Transverse colon (tissue), 4 donors: ENCODE measurements at regions not wholly inside any gene's neighbourhood (a gene's known extent, or its start where the extent isn't known, plus 50 kb on each side); places are given as distances from the start of the nearest gene placed in this dataset.

Experiments
- DNase-seq: peaks from one replicate; pipeline ENCODE4 v3.0.0-alpha.2; 2019
- H3K27ac ChIP-seq, 4 donors: fragments of 200-600 bp; sonication (generic); 2 replicates each; pipeline ENCODE4 v1.5.1; 2016 to 2018; ENCODE audit warnings: inconsistent platforms in 4 of 4
- H3K27me3 ChIP-seq: fragments of 200-600 bp; sonication (generic); 2 replicates; pipeline ENCODE4 v1.5.1; 2017; ENCODE audit warnings: inconsistent platforms
- H3K36me3 ChIP-seq, 4 donors: fragments of 200-600 bp; sonication (generic); 2 replicates each; pipeline ENCODE4 v1.5.1; 2017 to 2019; ENCODE audit warnings: inconsistent platforms in 4 of 4
- H3K4me1 ChIP-seq, 4 donors: fragments of 200-600 bp; sonication (generic); 2 replicates each; pipeline ENCODE4 v1.5.1; 2017 to 2020; ENCODE audit warnings: inconsistent platforms in 4 of 4
- H3K4me3 ChIP-seq, 4 donors: fragments of 200-600 bp; sonication (generic); 1 replicate in 1 of 4; 2 replicates in 3 of 4; pipeline versions ENCODE4 v1.5.1 to v1.6.1; 2017 to 2019; ENCODE audit warnings: inconsistent platforms in 4 of 4
- H3K9me3 ChIP-seq, 2 donors: fragments of 200-600 bp; sonication (generic); 2 replicates each; pipeline ENCODE4 v1.5.1; 2017 to 2019; ENCODE audit warnings: inconsistent platforms in 2 of 2
- EP300 ChIP-seq: sonication (generic); formaldehyde crosslinking; IDR thresholded peaks from one replicate; pipeline ENCODE4 v1.6.1; 2017; ENCODE audit warnings: antibody characterized with exemption, low read depth
- POLR2A ChIP-seq: fragments of 450-650 bp; IDR thresholded peaks from one replicate; pipeline ENCODE4 v1.6.1; 2016; ENCODE audit warnings: antibody characterized with exemption, mild to moderate bottlenecking, moderate library complexity
- POLR2AphosphoS5 ChIP-seq, 3 donors: sonication (generic); formaldehyde crosslinking; IDR thresholded peaks; one replicate each; pipeline ENCODE4 v1.6.1; 2016; ENCODE audit warnings: antibody characterized with exemption in 3 of 3
- WGBS, 2 donors: methylation state at CpG; one replicate each; pipeline ENCODE4 v1.1.5; 2018; ENCODE audit warnings: low coverage in 1 of 2; 5-methylcytosine and 5-hydroxymethylcytosine counted together
- in situ Hi-C, 4 donors: fragments of 200-750 bp; cut with MboI; loops; one replicate each; pipeline versions ENCODE4 v1.15.0 to v1.15.1; 2017; ENCODE audit warnings: low sequenced_read_pairs in 3 of 4, low pct_ligation_motif_present in 1 of 4, low pct_unique_long_range_greater_than_20kb in 1 of 4
- intact Hi-C: fragments of 100-400 bp; cut with DNase I; formaldehyde crosslinking; loops from one replicate; pipeline ENCODE4 v1.15.1; 2023; ENCODE audit warnings: low total_unique reads
- TF ChIP-seq, protein P1 (sequence below), 5 experiments: fragments of 200-600 bp in 3 of 5; fragments of 450-650 bp in 2 of 5; sonication (generic) in 3 of 5; IDR thresholded peaks; 1 replicate in 2 of 5; 2 replicates in 3 of 5; pipeline ENCODE4 v1.5.1; 2016 to 2017; ENCODE audit warnings: antibody characterized with exemption in 5 of 5, inconsistent platforms in 3 of 5, mild to moderate bottlenecking in 2 of 5, moderate library complexity in 1 of 5

DNA sequence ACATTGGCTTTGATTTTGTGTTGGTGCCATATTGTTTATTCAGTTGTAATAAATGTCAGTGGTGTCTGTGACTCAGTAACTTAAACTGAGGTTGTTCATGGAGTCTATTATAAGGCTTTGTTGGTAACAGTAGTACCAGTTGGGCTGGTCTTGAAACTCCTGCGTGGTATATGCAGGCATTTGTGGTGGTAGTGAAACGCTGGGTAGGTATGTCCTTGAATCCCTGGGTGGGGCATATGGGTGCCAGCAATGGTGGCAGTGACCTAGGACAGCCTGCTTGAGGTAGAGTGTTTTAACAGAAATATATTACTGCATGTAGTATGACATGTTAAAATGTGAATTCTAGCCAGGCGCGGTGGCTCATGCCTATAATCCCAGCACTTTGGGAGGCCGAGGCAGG, 1058.5 kb upstream of the SEMA6A start:
- TF ChIP-seq EP300: no peak
- TF ChIP-seq, protein P1, sequence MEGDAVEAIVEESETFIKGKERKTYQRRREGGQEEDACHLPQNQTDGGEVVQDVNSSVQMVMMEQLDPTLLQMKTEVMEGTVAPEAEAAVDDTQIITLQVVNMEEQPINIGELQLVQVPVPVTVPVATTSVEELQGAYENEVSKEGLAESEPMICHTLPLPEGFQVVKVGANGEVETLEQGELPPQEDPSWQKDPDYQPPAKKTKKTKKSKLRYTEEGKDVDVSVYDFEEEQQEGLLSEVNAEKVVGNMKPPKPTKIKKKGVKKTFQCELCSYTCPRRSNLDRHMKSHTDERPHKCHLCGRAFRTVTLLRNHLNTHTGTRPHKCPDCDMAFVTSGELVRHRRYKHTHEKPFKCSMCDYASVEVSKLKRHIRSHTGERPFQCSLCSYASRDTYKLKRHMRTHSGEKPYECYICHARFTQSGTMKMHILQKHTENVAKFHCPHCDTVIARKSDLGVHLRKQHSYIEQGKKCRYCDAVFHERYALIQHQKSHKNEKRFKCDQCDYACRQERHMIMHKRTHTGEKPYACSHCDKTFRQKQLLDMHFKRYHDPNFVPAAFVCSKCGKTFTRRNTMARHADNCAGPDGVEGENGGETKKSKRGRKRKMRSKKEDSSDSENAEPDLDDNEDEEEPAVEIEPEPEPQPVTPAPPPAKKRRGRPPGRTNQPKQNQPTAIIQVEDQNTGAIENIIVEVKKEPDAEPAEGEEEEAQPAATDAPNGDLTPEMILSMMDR (IDR thresholded peaks at IDR 0.05): no peak
- TF ChIP-seq POLR2A: no peak
- no peak for TF ChIP-seq POLR2AphosphoS5 (IDR thresholded peaks at IDR 0.05)
- peaks cover 0 to 3% of the 10 kb centered on the region in 2 donors for H3K9me3 ChIP-seq

DNA sequence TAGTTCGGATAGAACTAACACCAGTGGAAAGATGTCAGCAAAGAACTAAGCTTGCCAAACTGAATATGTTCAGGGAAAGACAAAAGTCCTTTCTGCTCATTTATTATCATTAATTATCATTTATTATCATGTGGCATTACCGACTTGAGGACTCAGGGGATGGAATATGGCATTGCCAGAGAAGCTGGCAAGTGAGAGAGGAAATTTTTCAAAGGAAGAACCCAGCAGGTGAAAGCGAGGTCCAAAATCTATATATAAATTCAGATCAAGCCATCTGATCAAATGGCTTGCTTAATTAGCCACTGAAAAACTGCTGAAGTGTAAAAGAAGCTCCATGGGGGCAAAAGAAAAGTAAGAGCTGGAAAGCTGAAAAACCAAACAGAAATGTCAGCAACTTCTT, 1049.6 kb upstream of the SEMA6A start:
- Histone ChIP-seq H3K9me3 (no peaks in the 10 kb centered on the region), H3K4me1 (no peaks in the 10 kb centered on the region), H3K27me3 (no peaks in the 10 kb centered on the region), H3K36me3 (no peaks in the 10 kb centered on the region), H3K27ac (no peak overlapping the region), H3K4me3 (no peak overlapping the region)
- intact Hi-C loops (no loop called here), in situ Hi-C loops (no loop called here)
- no peak for DNase-seq
- TF ChIP-seq POLR2A: no peak
- 73 to 83% methylated on average over 2 to 3 of the region's 3 CpGs for WGBS, 2 donors

More for the DNA sequence above, 1058.5 kb upstream of the SEMA6A start:
- Histone ChIP-seq H3K27ac (no peak overlapping the region), H3K4me3 (no peak overlapping the region), H3K4me1 (no peaks in the 10 kb centered on the region), H3K27me3 (no peaks in the 10 kb centered on the region), H3K36me3 (no peaks in the 10 kb centered on the region)
- intact Hi-C loops: no loop called here
- in situ Hi-C loops: no loop called here
- 80 to 88% methylated on average over 1 to 5 of the region's 5 CpGs for WGBS, 2 donors
- no peak for DNase-seq

DNA sequence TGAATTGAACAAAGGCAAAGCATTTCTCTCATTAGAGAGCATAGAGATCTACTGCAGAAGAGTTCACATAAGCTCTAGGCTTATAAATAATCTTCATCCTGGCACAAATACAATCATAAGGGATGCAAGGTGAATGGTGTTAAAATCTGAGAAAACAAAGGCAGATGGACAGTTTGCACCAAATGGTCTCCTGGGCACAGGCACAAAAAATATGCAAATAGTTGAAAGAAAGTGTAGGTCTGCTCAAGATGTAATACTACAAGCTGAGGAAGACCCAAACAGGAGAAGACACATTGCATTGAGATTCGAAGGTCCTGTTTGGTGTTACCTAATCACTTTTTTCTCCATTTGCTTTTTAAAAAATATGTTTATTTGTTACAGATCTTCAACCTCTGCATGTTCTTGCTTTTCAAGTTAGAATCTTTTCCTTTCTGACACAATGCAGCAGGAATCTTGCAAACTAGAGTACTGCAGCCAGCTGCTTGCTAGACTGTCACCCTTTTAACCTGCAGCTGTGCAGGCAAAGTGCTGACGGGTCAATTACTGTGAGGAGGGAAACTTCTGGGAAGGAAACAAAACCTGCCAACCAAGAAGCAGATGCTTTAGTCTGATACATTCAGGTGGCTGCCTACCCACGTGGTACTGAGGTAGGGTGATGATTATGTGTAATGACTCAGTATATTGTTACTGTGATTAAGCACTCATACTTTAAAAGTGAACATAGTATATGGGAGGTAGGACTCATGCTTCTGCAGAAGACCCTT, 1048.6 kb upstream of the SEMA6A start:
- DNase-seq: no peak
- Histone ChIP-seq H3K27me3 (no peaks in the 10 kb centered on the region), H3K36me3 (no peaks in the 10 kb centered on the region), H3K27ac (no peak overlapping the region), H3K4me1 (no peaks in the 10 kb centered on the region), H3K4me3 (no peak overlapping the region), H3K9me3 (no peaks in the 10 kb centered on the region)
- in situ Hi-C loops (no loop called here), intact Hi-C loops (no loop called here)
- WGBS, 2 donors: 30 to 45% methylated on average over 2 to 3 of the region's 3 CpGs
- TF ChIP-seq, protein P1 (IDR thresholded peaks at IDR 0.05): no peak
- TF ChIP-seq POLR2A (no peak), EP300 (no peak), POLR2AphosphoS5 (IDR thresholded peaks at IDR 0.05) (no peak)

DNA sequence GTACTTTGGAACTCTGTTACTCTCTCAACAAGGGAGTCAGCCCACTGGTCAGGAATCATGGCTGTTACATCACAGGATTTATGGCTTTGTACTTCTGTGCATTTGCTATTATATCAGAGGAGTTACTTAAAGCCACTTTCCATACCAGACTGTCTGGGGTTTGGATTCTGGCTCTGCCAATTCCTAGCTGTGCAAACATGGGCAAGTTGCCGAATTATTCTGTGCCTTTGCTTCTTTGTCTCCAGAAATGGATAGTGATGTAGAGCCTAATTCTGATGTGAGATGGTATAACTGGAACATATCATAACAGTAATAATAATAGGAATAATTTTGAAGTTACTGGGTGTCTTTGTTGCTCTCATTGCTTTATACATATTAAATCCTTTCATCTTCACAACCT, 1047.3 kb upstream of the SEMA6A start:
- Histone ChIP-seq H3K36me3 (no peaks in the 10 kb centered on the region), H3K27me3 (no peaks in the 10 kb centered on the region), H3K27ac (no peak overlapping the region), H3K4me1 (no peaks in the 10 kb centered on the region), H3K4me3 (no peak overlapping the region), H3K9me3 (no peaks in the 10 kb centered on the region)
- TF ChIP-seq EP300 (no peak), POLR2A (no peak), POLR2AphosphoS5 (IDR thresholded peaks at IDR 0.05) (no peak)
- TF ChIP-seq, protein P1 (IDR thresholded peaks at IDR 0.05): no peak
- intact Hi-C loops (no loop called here), in situ Hi-C loops (no loop called here)
- whole genome bisulfite sequencing, 2 donors: 68% methylated on average over 1 of the region's 1 CpG; no CpG with 5 or more reads in 1 of the 2 donors
- DNase-seq: no peak

DNA sequence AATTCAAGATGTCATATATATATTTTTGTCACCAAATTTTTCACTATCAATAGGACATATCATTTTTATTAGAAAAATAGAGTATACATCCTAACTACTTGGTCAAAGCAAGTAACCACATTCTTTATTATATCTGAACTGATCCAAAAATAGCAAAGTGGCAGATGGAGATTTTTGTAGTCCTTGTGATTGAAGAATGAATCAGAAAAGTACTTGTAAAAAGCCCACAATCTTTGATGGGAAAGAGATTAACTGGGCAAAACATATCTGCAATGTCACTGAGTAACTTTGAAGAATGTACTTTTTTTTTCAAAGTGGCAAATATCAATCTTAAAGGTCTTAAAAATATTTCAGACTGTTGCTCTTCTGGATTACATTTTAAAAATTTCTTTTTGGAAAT, 1040.6 kb upstream of the SEMA6A start:
- Histone ChIP-seq H3K4me3 (no peak overlapping the region), H3K27me3 (no peaks in the 10 kb centered on the region), H3K36me3 (no peaks in the 10 kb centered on the region), H3K4me1 (no peaks in the 10 kb centered on the region), H3K27ac (no peak overlapping the region), H3K9me3 (no peaks in the 10 kb centered on the region)
- TF ChIP-seq EP300: no peak
- in situ Hi-C loops (no loop called here), intact Hi-C loops (no loop called here)
- no peak for DNase-seq
